GM19438 (cell line): ENCODE measurements at regions not wholly inside any gene's neighbourhood (a gene's known extent, or its start where the extent isn't known, plus 50 kb on each side); places are given as distances from the start of the nearest gene placed in this dataset.
"Not testable (repeated sequence)": the region's sequence is repeated elsewhere in the genome, so short reads cannot be mapped to it uniquely, and the experiment has no call there.

Experiments used
- ATAC-seq: cut with Tn5 transposase; IDR thresholded peaks from one replicate; pipeline ENCODE4 v1.9.1; 2021; ENCODE audit warnings: low read depth; ENCODE audit not compliant: unreplicated experiment

DNA sequence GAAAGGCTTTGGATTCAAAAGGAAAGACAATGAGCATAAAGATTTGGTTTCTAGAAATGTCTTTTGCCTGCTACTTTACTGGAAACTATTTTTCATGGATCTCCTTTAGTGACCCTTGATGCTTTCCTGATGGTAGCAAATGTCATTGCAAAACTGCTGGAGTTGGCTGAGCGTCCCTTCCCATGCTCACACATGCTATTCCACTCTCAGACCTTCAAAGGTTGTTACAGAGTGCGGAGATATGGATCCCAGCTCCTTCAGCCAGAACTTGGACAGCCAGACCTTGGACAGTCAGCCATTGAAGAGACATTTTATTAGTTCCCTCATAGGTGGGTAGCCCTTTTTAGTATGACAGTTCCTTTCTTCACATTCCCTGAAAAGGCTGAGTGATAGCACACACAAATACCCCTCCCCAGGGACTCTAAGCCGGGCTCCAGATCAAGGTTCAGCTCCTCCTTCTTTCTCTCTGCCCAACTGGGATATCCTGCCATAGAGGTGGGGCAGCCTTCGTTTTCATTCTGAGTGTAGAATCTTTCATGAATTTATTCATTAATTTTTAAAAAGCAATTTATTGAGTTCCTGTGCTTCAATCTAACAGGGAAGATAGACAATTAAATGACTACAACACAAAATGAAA lies 153.3 kb upstream of the SLC44A1 start:
- no peak for ATAC-seq

GRCh38 chr9:105093685-105094084 lies 150.8 kb upstream of the SLC44A1 start:
- ATAC-seq: no peak

- no peak for ATAC-seq
Observed at GRCh38 chr9:105098370-105098769, 146.1 kb upstream of the SLC44A1 start.

DNA sequence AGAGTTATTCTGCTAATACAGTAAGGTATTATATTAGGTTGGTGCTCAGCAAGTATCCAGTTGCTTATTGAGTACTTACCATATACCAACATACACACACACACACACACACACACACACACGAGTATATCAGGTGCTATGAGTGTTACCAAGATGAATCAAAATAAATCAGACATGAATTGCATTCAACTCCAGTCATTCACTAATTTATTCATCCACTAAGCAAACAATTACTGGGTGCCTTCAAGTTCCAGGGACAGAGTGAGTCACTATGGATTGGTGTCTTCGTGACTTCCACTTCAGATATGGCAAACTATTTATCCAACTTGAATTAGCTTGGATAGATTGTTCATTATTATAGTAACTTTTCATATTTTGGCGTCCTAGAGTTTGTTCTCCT lies 140.7 kb upstream of the SLC44A1 start:
- ATAC-seq: no peak

GRCh38 chr9:105114318-105114717 lies 130.1 kb upstream of the SLC44A1 start:
- peak; percentile 65 for ATAC-seq

DNA sequence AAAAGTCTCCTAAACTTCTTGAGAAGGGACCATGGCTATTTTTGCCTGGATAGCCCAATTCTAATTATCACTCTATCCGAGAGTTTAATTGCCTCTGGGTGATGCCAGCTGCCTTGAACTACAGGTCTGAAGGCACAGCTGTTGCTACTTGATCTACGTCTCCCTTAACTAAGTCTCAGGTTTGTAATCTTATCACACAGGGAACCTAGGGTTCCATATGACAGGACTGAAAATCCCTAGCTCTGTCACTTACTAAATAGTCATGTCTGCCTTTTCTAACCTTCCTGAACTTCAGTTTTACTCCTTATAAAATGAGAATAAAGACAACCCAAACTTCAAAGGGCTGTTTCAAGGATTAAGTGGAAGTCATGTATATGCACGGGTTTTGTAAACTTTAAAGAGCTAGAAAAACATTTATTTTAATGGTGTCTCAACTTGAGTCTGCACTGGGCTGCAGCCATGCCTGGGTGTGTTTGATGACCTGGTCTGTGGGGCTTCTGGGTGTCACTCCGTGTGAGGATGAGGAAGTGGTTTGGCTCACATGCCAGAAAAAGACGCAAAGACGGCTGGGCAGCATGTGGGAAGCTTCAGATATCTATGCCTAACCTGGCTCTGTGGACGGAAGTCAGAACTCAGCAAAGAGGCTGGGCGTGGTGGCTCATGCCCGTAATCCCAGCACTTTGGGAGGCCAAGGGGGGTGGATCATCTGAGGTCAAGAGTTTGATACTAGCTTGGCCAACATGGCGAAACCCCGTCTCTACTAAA lies 129.3 kb upstream of the SLC44A1 start:
- peak; percentile 74 for ATAC-seq

GRCh38 chr9:105116052-105116868 lies 128.2 kb upstream of the SLC44A1 start:
- ATAC-seq: no peak

DNA sequence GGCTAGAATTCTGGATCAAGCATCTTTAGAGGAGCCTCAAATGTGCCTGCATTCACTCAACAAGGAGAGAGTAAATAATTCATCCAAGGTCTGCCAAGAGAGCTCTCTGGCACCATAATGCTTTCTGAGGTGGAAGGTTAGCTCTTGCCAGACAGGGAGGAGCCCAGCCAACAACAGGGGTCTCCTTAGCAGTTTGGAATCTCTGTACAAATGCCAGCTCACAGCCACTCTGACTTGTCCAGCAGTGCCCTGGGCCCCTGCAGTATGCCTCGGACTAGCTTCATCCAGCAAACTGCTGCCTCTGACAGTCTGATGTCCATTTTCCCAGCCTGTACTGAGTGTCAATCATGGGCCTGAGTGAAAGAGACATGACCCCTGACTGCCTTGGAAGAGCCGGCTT lies 127.2 kb upstream of the SLC44A1 start:
- ATAC-seq: no peak

- no peak for ATAC-seq
Observed at GRCh38 chr9:105118636-105119035, 125.8 kb upstream of the SLC44A1 start.

DNA sequence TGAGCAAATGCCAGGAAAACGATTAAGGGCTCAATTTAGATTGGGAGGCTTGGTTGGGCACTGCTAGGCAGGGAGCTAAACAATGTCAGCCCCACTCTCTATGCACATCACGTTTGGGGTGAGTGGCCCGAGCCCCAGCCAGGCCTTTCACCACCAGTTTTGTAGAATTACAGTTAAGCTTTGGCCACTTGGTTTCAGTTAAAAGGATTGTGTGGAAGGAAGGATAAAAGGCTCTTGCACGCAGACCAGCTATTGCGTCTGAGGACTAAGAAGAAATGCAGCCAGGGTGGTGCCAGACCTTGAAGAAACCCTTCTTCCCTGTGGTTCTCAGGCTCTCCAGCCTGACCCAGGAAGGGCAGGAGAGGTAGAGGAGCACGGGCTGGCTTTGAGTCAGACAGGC lies 125.3 kb upstream of the SLC44A1 start:
- ATAC-seq: no peak

DNA sequence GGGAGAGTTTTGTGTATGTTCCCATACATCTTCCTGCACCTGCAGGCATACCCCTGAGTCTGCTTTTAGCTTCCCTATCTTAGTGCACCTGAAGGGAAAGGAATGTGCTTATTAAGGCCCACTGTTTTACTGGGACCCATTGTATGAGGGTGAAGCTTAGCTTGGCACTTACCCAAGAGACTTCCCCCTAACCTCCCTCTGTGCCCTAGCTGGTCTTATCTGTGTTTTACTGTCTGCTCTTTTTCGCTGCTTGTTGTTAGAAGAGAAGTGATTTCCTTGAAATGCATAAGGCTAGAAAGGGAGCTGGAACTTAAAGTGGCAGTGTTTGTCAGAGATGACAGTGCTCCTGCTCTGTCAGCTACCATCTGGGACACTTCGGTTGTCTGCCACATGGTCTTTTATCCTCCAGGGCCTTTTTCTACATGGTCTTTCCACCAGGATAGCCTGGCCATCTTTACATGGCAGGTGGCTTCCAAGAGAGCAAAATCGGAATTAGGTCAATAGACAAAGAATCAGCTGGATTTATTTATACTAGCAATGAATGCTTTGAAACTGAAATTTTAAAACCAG lies 122.5 kb upstream of the SLC44A1 start:
- ATAC-seq: no peak

DNA sequence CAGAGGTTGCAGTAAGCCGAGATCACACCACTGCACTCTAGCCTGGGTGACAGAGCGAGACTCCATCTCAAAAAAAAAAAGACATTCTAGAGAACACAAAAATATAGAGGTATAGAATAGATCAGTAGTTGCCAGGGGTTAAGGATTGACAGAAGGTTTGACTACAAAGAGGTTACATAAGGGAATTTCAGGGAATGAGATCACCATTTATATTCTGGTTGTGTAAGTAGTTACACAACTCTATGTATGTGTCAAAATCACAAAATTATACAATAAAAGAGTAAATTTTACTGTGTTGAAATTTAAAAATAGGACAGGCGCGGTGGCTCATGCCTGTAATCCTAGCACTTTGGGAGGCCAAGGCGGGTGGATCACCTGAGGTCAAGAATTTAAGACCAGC lies 119.9 kb upstream of the SLC44A1 start:
- not testable (repeated sequence) for ATAC-seq

GRCh38 chr9:105126226-105126625 lies 118.2 kb upstream of the SLC44A1 start:
- no peak for ATAC-seq

DNA sequence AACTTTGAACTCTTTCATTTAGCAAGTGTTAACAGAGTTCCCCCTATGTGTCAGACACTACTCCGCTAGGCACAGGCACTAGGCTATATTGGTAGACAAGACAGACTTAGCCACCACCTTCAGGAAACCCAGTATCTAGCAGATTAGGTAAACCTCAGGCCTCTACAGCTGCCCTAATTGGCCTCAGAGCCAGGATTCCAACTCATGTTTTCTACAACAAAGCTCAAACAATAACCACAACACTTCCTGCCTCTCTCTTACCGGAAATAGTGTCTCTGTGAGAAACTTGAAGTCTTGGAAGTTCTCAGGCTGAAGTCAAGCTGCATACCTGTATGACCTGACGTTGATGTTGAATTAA lies 116.6 kb upstream of the SLC44A1 start:
- ATAC-seq: peak; percentile 99

GRCh38 chr9:105128908-105129600 lies 115.4 kb upstream of the SLC44A1 start:
- ATAC-seq: no peak

DNA sequence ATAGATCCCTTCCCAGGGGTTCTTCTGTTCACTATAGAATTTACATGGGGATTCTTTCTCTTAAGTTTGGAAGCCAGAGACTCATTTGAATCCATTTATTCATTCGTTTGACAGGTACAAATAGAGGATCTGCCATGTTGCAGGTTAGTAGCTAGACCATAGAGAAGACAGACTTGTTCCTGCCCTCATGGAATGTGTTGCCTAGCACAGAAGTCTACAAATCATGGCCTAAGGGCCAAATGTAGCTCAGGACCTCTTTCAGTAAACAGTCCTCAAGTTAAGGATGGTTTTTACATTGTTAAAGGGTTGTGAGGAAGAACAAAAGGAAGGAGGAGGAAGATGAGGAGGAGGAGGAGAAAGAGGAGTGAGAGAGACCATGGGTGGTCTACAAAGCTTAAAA lies 114.7 kb upstream of the SLC44A1 start:
- no peak for ATAC-seq

GRCh38 chr9:105131981-105132380 lies 112.5 kb upstream of the SLC44A1 start:
- no peak for ATAC-seq

- ATAC-seq: no peak
Observed at GRCh38 chr9:105132606-105133005, 111.8 kb upstream of the SLC44A1 start.

- no peak for ATAC-seq
Observed at GRCh38 chr9:105138306-105138801, 106.1 kb upstream of the SLC44A1 start.
